Brain microvascular endothelial cell (primary cell): ENCODE measurements at regions not wholly inside any gene's neighbourhood (a gene's known extent, or its start where the extent isn't known, plus 50 kb on each side); places are given as distances from the start of the nearest gene placed in this dataset.

Source experiments
- DNase-seq: peaks from one replicate; pipeline ENCODE4 v3.0.0-alpha.2; 2020
- H3K27ac ChIP-seq: fragments of 250-450 bp; sonication (Bioruptor Pico); 2 replicates; pipeline ENCODE4 v1.5.1; 2020; ENCODE audit warnings: mild to moderate bottlenecking, moderate library complexity
- H3K27me3 ChIP-seq: fragments of 250-450 bp; sonication (Bioruptor Pico); replicated peaks from 2 replicates; pipeline ENCODE4 v1.5.1; 2020; ENCODE audit warnings: mild to moderate bottlenecking
- H3K36me3 ChIP-seq: fragments of 250-450 bp; sonication (Bioruptor Pico); replicated peaks from 2 replicates; pipeline ENCODE4 v1.5.1; 2020; ENCODE audit warnings: mild to moderate bottlenecking
- H3K4me3 ChIP-seq: 2 replicates; pipeline ENCODE4 v1.5.1; 2011; ENCODE audit warnings: low read depth, mild to moderate bottlenecking, control low read depth, low read length, moderate library complexity
- CTCF ChIP-seq: IDR thresholded peaks from 2 replicates; pipeline ENCODE4 v1.5.1; 2011; ENCODE audit warnings: low read depth, mild to moderate bottlenecking, moderate library complexity, low read length, control low read depth, inconsistent platforms; ENCODE audit errors: missing control alignments
- in situ Hi-C: cut with HindIII; loops from 2 replicates; pipeline ENCODE4 v1.10.0; 2017; ENCODE audit warnings: low sequenced_read_pairs, low pct_ligation_motif_present

GRCh38 chr4:31230594-31230993 lies 510.4 kb downstream of the PCDH7 start:
- in situ Hi-C loops, result no loop called here
- Histone ChIP-seq H3K27ac (no peak overlapping the region), H3K27me3 (no peaks in the 10 kb centered on the region), H3K4me3 (no peak overlapping the region), H3K36me3 (no peaks in the 10 kb centered on the region)
- no peak for DNase-seq
- no peak for TF ChIP-seq CTCF

GRCh38 chr4:31234494-31234893 lies 514.3 kb downstream of the PCDH7 start:
- DNase-seq, result no peak
- no peaks in the 10 kb centered on the region for H3K27me3 ChIP-seq
- TF ChIP-seq CTCF, result no peak
- in situ Hi-C loops, result no loop called here
- H3K4me3 ChIP-seq, result no peak overlapping the region
- H3K36me3 ChIP-seq, result no peaks in the 10 kb centered on the region
- no peak overlapping the region for H3K27ac ChIP-seq

- in situ Hi-C loops, result no loop called here
- H3K36me3 ChIP-seq, result no peaks in the 10 kb centered on the region
- DNase-seq, result no peak
- no peaks in the 10 kb centered on the region for H3K27me3 ChIP-seq
- H3K4me3 ChIP-seq, result no peak overlapping the region
- TF ChIP-seq CTCF, result no peak
- H3K27ac ChIP-seq, result no peak overlapping the region
These were observed 514.7 kb downstream of the PCDH7 start for GRCh38 chr4:31234901-31235300.

- H3K27ac ChIP-seq, result no peak overlapping the region
- no peak for DNase-seq
- no peaks in the 10 kb centered on the region for H3K36me3 ChIP-seq
- TF ChIP-seq CTCF, result no peak
- no peaks in the 10 kb centered on the region for H3K27me3 ChIP-seq
- in situ Hi-C loops, result no loop called here
- no peak overlapping the region for H3K4me3 ChIP-seq
These were observed 516.0 kb downstream of the PCDH7 start for GRCh38 chr4:31236020-31236638.

- H3K36me3 ChIP-seq, result no peaks in the 10 kb centered on the region
- H3K4me3 ChIP-seq, result no peak overlapping the region
- DNase-seq, result peak; percentile 3
- no peak overlapping the region for H3K27ac ChIP-seq
- TF ChIP-seq CTCF, result no peak
- no peaks in the 10 kb centered on the region for H3K27me3 ChIP-seq
- in situ Hi-C loops, result no loop called here
These were observed 516.5 kb downstream of the PCDH7 start for GRCh38 chr4:31236639-31237173.

GRCh38 chr4:31237233-31237632 lies 517.1 kb downstream of the PCDH7 start:
- Histone ChIP-seq H3K27ac (no peak overlapping the region), H3K36me3 (no peaks in the 10 kb centered on the region), H3K27me3 (no peaks in the 10 kb centered on the region), H3K4me3 (no peak overlapping the region)
- in situ Hi-C loops, result no loop called here
- TF ChIP-seq CTCF, result no peak
- no peak for DNase-seq
